GM18517 (cell line): ENCODE measurements at regions not wholly inside any gene's neighbourhood (a gene's known extent, or its start where the extent isn't known, plus 50 kb on each side); places are given as distances from the start of the nearest gene placed in this dataset.

ENCODE experiments used
- ATAC-seq: cut with Tn5 transposase; IDR thresholded peaks from one replicate; pipeline ENCODE4 v1.9.1; 2021; ENCODE audit warnings: mild to moderate bottlenecking, moderate library complexity; ENCODE audit not compliant: unreplicated experiment

DNA sequence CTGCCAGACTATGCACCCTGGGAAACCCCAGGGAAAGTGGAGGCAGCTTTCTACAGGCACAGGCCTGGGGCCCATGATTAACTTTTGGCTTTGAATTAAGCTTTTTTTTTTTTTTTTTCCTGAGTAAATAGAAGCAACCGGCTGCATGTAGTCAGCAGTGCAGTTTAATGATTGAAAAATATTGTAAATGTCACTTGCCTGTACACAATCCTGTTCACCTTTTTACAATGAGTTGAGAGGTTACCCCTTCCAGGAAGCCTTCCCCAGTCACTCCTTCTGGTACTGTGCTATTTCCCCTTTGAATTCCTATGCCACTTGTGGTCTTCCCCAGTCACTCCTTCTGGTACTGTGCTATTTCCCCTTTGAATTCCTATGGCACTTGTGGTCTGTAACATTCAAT lies 475.6 kb downstream of the TDRD15 start:
- ATAC-seq, result no peak

DNA sequence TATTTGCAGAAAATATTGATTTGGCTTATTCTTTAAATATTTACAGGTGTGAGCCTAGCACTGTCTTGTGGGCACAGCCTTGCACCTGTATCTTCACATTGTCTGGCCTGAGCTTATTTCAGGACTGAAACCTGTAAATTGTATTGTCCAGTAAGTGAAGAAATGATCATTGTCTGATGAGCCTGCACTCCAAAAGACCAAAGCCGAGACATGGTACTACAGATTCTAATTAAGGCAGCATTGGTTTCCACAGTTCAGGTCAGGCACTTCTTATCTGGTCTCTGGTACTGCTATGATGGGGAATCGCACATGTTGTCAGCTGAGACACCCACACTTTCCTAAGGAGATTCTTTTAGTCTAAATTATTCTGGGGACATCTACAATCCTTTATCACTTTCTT lies 479.0 kb downstream of the TDRD15 start:
- ATAC-seq, result no peak

DNA sequence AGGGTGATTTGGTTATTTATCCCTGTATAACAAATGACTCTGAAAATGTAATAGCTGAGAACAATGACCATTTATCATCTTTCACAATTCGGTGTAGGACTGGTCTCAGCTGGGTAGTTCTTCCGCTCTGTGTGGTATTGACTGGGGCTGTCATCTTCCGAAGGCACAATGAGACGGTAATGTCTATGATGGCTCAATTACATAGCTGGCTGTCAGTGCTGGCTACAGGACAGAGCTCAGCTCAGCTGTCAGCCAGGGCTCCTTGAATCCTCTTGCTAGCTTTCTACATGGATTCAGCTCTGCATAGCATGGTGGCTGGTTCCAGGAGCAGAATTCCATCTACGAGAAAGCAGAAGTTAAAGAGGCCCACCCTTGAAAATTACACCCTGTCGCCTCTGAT lies 483.8 kb downstream of the TDRD15 start:
- ATAC-seq, result no peak

DNA sequence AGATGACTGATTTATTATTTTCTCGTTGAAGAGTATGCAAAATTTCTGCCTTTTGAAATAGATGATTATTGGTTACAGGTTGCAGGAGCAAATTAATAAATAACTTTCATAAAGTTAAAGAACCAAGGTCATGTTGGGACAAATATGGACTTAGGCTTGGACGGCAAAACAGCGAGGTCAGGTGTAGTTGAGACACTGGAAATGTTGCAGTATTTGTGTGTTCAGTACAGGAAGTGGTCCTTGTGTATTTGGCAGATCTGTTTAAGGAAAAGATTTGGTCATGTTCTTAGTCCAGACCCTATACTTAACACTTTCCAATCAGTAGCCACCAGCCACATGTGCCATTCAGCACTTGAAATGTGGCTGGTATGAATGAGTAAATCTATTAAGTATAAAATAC lies 486.5 kb downstream of the TDRD15 start:
- no peak for ATAC-seq

DNA sequence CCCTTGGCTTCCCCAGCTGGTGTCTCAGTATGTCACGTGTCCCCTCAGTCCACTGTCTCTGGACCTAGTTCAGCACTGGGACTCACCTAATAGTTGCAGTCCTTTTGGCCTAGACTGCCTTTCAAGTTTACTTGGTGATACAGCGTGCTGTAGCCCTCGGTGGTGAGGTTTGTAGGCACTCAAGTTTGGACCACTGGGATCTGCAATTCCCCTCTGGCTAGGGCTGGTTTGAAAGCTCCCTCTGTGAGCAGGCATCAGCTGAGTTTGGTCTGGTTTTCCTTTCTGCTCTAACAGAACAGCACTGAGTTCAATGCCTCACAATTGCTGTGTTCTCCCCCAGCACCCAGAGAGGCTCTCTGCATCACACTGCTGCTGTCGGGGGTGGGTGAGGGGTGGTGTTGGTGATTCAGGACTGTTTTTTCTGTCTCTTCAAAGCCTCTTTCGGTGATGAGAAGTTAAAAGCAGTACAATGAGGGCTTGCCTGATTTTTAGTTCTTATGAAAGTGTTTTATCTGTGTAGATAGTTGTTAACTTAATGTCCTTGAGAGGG lies 494.2 kb downstream of the TDRD15 start:
- ATAC-seq, result no peak

DNA sequence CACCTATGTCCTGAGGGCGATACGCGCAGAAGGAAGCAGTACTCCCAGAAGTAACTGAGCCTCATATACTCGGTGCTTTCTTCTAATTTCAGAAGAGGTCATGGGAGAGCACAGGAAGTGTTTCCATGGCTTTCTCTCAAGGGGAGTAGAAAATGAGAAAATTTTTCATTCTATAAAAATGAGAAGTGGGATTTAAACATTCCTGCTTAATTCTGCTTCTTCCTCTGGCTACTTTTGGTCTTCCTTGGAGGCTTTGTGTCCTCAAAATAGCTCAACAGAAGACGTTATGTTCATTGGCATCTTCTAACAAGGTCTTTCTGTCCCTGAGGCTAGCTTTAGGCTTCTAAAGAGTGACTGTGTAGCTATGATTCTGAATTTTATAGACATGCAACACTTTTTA lies 497.0 kb downstream of the TDRD15 start:
- no peak for ATAC-seq

DNA sequence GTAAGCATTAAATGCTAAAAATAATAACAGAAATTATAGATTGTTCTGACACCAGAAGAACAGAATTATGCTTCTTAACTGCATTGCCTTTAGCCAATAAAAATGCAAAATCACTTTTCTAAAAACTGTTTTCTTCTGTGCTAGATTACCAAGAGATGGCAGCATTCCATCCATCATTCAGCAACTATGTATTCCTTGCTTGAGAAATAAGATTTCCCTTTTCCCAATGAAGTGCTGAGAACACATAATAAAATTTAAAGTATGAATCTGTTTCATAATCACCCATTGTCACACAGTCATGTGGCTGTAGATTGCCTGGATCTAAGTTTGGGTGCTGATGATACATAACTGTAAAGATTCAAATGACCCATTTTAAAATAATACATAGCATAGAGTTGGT lies 504.2 kb downstream of the TDRD15 start:
- ATAC-seq, result no peak

DNA sequence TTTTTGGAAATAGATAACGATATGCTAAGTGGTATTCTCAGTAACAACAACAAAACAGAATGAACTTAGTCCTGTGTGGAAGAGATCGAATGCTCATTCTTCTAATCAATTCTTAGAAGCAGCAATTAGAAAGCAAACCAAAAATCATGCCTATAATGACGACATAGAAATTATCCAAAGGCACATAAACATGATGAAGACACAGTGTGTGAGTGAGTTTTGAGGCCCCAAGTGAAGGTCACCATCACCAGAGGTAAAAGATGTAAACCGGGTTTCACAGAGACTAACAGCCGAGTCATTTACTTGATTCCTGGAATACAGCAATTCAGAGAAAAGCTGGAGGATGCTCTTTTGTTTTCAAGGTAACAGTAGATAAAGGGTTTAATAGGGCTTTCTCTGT lies 509.2 kb downstream of the TDRD15 start:
- ATAC-seq, result no peak

DNA sequence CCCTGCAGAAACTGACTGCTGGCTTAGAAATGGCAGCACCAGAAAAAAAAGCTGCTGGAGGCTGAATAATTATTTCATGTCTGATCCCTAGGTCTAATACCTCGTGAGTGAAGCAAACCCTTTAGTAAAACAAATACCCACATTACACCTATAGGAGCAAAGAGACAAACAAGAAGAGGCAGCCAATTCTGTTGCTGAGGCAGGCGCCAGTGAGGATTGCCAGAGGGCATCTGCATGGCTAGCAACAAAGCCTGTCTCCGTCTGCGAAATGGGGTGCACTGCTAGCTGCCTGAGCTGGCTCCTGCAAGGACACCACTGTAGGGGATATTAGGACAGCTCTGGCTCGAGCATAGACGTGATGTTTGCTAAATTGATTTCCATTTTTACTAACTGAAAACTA lies 509.7 kb downstream of the TDRD15 start:
- no peak for ATAC-seq

DNA sequence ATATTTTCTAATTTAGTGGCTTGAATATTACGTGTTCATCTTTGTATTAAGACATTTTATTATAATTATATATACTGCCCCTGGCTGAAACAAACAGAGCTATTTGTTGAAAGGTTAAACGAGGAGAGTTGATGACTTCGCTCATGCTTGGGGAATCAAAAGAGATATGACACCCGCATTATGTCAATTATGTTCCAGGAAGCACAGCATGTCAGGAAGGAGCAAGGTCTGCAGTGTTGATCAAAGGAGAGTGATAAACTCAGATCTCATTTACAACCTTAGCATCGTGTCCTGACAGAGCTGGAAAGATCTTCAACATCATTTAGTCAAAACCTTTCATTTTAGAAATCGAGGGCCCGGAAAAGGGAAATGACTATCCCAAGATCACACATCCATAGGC lies 510.1 kb downstream of the TDRD15 start:
- no peak for ATAC-seq

DNA sequence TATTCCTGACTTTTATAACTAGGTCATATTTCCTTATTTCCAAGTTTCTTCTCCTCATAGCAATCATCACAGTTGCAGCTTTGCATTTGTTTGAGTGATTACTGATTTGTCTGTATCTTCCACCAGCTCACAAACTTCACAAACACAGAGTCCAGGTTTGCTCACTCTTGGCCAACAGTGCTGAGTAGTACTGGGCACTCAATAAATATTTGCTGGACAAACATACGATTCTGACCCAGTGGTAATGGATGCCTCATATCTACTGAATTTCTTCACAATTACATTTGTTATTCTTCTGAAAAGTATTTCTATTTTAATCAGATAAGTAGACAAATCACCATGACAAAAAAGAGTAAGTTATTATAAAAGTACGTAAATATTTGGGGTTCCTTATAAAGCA lies 516.3 kb downstream of the TDRD15 start:
- ATAC-seq, result no peak

DNA sequence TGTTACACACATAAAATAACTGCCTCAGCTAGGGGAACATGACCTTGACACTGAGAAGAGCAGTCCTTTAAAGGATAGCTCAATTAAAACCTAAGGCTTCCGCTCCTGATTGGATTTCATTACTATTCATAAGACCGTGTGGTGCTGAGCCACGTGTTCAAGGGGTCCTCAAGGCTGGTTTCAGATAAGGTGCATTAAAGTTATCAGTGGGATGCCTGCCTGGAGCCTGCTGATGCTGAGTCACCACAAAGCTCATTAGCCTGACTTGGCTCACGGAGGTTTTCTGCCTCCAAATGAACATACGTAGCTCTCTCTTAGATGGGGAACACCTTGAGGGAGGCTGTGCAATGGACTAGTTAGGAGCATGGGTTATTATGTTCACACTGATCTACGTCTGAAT lies 518.9 kb downstream of the TDRD15 start:
- no peak for ATAC-seq

DNA sequence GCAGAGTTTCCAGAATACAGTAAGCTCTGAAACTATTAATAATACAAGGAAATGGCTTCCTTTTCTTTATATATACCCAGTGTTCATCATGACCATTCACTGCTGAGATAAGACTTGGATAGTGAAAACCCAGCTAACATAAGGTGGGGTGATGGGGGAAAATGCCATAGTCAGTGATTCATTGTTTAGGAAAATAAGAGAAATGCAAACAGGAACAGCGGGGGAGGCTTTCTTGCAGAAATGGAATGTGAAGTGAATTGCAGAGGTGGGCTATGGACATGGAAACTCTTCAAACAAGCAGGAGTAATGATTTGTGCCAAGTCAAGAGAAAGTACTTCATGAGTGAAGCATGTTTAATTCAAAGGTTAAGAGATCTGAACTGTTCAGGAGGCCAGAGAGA lies 519.4 kb downstream of the TDRD15 start:
- ATAC-seq, result no peak

DNA sequence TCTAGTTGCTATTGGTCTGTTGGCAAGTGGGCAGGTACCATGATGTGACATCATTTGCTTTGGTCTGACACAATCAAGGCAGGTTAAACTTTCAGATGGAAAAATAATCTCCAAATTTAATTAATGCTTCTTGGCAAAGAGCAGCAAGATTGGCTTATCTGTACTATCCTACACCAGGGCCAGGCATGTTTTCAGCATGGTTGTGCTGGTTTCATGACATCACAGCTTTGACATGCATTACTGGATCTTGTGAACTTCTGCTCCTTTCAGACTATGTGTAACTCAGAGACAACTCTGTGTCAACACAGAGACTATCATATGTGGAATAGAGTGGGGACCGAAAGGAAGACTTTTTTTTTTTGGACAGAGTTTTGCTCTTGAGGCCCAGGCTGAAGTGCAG lies 520.5 kb downstream of the TDRD15 start:
- no peak for ATAC-seq

DNA sequence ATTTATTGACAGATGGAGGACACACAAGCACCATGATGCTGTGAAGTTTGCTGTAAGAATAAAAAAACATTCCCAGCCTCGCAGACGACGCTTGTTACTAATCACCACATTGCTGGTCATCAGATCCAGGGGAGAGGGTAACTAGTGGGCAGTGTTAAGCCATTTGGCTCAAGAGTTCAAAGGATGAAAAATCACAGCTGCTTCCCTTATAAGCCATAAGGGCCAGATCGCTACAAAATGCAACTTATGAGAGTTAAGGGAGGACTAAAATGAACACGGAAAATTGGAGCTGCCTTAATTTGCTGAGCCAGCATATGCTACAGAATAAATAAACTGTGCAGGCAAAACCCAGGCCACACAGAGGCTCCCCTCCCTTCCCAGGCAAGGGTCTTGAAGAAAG lies 522.6 kb downstream of the TDRD15 start:
- no peak for ATAC-seq

DNA sequence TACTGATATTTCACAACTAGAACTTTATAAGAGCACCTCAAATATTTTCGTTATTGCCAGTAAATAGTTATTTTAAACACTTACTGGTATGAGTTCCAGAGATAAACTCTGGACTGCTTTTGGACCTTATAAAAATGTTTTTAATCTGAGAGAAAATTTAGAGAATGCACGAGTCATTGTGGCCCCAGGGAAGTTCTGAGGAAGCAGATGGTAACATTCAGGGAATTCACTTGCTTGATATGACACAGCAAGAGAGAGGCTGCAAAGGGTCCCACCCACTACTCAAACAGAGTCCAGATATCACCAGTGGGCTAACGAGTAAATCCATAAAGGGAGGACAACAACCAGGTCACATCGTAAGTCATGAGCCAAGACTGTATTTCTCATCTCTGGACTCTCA lies 526.8 kb downstream of the TDRD15 start:
- ATAC-seq, result no peak

DNA sequence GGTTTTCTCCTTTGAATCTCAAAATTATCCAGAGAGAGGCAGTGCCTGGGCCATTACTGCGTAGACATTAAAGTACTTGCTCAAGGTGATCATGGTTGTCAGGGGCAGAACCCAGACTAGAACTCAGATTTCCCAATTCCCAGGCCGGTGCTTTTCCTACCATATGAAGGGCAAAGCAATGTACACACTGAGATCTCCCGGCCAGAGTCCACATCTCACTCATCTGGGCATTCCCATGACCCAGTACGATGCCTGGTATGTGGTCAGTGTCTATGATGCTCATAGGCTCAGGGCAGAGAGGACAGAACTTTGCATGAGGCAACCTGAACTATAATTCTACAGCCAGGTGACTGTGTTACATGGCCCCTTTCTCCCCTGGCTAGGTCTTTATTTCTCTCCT lies 531.4 kb downstream of the TDRD15 start:
- no peak for ATAC-seq

DNA sequence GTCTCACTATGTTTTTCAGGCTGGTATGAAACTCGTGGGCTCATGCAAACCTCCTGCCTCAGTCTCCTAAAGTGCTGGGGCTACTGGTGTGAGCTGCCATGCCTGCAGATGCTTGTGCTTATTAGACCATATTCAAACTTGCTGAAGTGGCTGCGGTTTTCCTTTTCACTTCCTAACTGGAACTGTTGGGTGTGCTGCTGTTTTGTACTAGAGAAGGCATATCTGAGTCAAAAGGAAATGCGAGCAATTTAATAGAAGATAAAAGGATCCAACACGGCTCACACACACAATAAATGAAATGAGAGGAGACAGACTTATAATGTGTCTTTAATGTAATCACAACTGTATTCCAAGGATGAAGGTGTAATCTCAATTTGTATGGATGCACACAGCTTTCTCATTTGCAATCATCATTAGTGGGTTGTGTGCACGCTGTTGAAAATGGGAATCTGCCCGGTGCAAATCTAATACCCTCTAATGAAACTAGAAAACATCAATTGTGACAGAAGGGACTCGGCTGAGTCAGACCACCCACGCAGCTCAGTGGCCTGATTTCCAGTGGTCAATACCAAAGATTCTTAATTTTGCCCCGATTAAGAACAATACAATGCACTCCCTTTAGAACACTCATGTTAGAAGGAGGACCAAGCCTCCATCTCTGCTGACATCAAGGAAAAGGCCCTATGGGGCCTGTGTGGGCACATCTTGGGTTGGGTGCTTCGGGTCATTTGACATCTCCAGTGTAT lies 532.7 kb downstream of the TDRD15 start:
- no peak for ATAC-seq

DNA sequence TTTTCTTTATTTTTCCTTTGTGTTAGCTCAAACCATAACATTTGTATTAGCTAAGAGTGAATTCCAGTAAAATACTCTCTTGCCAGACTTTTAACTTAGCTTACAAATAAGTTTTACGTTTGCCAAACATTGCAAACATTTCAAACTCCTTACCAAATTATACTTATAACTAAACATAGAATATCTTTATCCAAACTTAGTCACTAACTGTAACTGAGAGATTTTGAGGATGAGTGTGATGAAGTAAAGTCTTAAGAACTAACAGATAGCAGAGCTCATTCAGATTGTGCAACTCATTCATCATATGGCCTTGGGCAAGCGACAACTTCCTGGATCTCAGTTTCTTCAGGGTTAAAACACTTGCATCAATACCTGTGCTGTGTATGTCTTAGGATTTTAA lies 533.7 kb downstream of the TDRD15 start:
- no peak for ATAC-seq

DNA sequence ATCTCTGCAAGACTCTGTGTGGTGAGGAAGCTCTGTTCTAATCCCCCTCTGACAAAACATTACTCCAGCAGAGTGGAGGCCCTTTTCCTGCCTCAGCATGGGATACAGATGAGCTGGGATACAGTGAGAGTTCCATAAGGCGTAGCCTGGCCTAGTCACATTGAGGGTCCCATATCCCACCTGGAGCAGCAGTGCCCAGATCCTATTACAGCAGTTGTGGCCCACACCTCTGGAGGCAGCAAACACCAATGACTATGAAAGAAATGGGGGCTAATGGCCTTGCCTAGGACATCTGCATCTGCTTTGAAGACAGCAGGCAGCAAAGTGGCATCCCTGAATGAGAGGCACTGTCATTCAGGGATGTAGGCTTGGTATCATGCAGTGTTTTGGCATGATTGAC lies 534.5 kb downstream of the TDRD15 start:
- ATAC-seq, result no peak

DNA sequence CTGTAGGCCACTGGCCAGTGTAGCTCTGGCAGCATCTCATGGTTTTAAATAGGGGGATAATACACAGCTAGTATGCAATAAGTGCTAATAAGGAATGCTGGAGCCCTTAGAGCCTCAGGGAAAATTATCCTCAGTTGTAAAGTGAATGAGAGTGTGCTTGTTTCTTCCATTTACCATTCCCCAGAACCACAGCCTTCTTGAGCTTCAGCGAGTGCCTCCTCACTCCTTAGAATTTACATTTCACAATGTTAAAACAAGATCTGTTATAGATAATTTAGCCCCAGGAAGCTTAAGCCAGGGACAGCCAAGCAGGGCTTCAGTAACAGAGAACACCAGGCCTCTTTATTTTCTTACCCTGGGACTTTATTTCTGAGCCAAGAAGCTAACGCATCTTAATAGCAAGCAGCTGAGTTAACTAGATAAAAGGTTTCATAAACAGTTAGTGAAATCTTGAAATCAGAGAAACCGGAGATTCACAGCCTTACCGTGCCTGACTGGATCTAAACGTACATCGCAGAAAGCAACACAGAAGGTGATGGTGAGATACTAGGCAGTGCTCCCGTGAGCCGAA lies 535.2 kb downstream of the TDRD15 start:
- no peak for ATAC-seq

DNA sequence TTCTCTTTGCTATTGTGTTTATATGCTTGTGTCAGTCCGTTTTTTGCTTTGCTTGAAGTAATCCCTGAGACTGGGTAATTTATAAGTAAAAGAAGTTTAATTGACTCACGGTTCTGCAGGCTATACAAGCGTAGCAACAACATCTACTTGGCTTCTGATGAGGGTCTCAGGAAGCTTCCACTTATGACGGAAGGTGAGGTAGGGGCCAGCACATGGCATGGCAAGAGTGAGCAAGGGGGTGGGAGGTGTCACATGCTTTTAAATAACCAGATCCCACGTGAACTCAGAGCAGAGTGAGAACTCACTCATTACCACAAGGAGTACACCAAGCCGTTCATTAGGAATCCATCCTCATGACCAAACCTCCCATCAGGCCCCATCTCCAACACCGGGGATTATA lies 540.3 kb downstream of the TDRD15 start:
- no peak for ATAC-seq

DNA sequence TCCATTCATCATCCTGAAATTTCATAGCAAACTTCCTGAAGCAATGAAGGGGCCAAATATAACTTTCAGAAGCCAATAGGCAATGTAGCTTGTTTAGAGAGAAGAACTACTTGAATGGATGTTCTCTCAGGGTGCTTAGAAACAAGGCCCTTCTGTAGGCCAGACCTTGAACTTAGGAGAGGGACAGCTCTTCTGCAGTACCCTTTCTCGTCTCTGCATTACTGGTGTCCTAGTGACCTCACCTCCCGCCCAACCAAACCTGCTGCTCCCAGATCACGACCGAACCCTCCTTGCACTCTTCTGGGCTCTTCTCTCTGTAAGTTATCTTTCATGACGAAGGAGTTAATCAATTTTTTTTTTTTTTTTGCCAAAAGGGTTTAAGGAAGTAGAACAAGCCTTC lies 543.9 kb downstream of the TDRD15 start:
- no peak for ATAC-seq
